HUES64 (cell line): ENCODE measurements at regions not wholly inside any gene's neighbourhood (a gene's known extent, or its start where the extent isn't known, plus 50 kb on each side); places are given as distances from the start of the nearest gene placed in this dataset.

Experiments
- H3K27ac ChIP-seq: 2 replicates; pipeline ENCODE4 v1.7.0; 2013; ENCODE audit warnings: low read depth, low read length, inconsistent platforms
- H3K27me3 ChIP-seq: 2 replicates; pipeline ENCODE4 v1.6.1; 2013; ENCODE audit warnings: mild to moderate bottlenecking, low read length; ENCODE audit not compliant: insufficient read depth
- H3K36me3 ChIP-seq: 2 replicates; pipeline ENCODE4 v1.6.1; 2013; ENCODE audit warnings: mild to moderate bottlenecking, low read length; ENCODE audit not compliant: insufficient read depth
- H3K4me1 ChIP-seq: 2 replicates; pipeline ENCODE4 v1.6.1; 2013; ENCODE audit warnings: mild to moderate bottlenecking, low read length, moderate library complexity; ENCODE audit not compliant: insufficient read depth
- H3K4me3 ChIP-seq: 2 replicates; pipeline ENCODE4 v1.5.1; 2013; ENCODE audit warnings: mild to moderate bottlenecking, low read length, moderate library complexity
- H3K9ac ChIP-seq: 2 replicates; pipeline ENCODE4 v1.6.1; 2013; ENCODE audit warnings: mild to moderate bottlenecking, low read depth, low read length
- H3K9me3 ChIP-seq: 2 replicates; pipeline ENCODE4 v1.6.1; 2013; ENCODE audit warnings: low read depth, low read length; ENCODE audit not compliant: insufficient read depth
- WGBS: fragments of 150-250, 120-280 bp; methylation state at CpG from one replicate; pipeline ENCODE4 v1.1.7; 2013; ENCODE audit warnings: missing lambda C conversion rate; 5-methylcytosine and 5-hydroxymethylcytosine counted together

DNA sequence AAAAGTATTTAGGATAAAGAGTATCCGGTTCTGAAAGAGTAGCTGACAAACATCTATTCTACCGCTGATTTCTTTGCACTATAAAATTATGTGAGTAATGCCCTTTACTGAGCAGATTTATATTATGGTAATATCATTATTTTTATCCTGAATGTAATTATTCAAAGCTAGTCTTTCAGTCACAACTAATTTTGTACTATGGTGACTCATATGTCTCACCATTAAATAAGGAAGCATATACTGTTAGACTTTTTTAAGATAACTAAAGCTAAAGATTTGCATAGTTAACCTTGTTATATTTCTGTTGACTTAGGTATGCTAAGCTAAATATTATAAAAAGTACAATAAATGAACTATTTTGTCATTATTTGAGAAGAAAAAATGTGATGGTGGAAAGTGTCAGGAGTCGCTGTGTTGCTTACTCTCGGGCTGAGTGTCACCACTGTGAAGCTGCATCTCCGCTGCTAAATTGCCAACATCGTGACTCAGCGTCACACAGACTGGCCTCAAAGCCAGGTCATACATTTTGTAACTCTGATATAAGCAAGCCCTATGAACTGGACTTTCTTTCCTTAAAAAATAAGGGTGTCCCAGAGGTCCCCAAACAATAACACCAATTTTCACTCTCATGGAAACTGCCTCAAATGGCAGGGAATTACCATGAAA lies 69.1 kb upstream of the SSTR1 start:
- no peaks in the 10 kb centered on the region for H3K9me3 ChIP-seq
- H3K27me3 ChIP-seq: no peaks in the 10 kb centered on the region
- WGBS: 78% methylated on average over 6 of the region's 7 CpGs
- no peaks in the 10 kb centered on the region for H3K36me3 ChIP-seq
- H3K27ac ChIP-seq: no peak overlapping the region
- H3K4me1 ChIP-seq: peaks cover 13% of the 10 kb centered on the region
- no peak overlapping the region for H3K9ac ChIP-seq
- H3K4me3 ChIP-seq: no peak overlapping the region

GRCh38 chr14:38139926-38140325 lies 67.8 kb upstream of the SSTR1 start:
- H3K36me3 ChIP-seq: no peaks in the 10 kb centered on the region
- H3K9ac ChIP-seq: no peak overlapping the region
- H3K9me3 ChIP-seq: no peaks in the 10 kb centered on the region
- H3K27ac ChIP-seq: no peak overlapping the region
- H3K27me3 ChIP-seq: no peaks in the 10 kb centered on the region
- H3K4me3 ChIP-seq: no peak overlapping the region
- H3K4me1 ChIP-seq: peaks cover 26% of the 10 kb centered on the region
- 95% methylated on average over 2 of the region's 2 CpGs for WGBS

DNA sequence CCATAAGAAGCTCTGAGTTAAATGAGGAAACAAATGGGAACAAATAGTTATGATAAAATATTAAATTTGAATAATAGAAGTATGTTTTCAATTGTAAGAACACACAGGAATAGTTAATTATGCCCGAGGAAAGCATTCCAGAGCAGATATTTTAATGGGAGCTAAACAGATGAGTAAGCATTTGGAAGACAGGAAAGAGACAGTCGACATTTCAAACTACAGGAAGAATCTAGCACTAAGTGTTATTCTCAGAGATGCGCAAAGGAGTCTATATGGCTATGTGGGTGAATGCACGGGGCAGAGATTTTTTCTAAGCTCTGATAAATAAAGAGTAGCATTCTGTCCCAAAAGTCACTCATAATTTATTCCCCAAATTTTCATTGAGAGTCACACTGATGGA lies 64.5 kb upstream of the SSTR1 start:
- H3K27me3 ChIP-seq: no peaks in the 10 kb centered on the region
- H3K4me3 ChIP-seq: no peak overlapping the region
- WGBS: 80% methylated on average over 4 of the region's 4 CpGs
- H3K9ac ChIP-seq: no peak overlapping the region
- H3K9me3 ChIP-seq: no peaks in the 10 kb centered on the region
- peaks cover 23% of the 10 kb centered on the region for H3K4me1 ChIP-seq
- no peaks in the 10 kb centered on the region for H3K36me3 ChIP-seq
- peak overlapping the region; percentile 53; the same call in 1 of the 2 replicates for H3K27ac ChIP-seq

GRCh38 chr14:38143659-38144505 lies 63.8 kb upstream of the SSTR1 start:
- no peak overlapping the region for H3K4me3 ChIP-seq
- peak overlapping the region; percentile 53; the same call in 1 of the 2 replicates for H3K27ac ChIP-seq

GRCh38 chr14:38145142-38145541 lies 62.6 kb upstream of the SSTR1 start:
- no peak overlapping the region for H3K27ac ChIP-seq
- H3K9ac ChIP-seq: no peak overlapping the region
- H3K4me1 ChIP-seq: peaks cover 23% of the 10 kb centered on the region
- WGBS: 91% methylated on average over 4 of the region's 4 CpGs
- H3K36me3 ChIP-seq: no peaks in the 10 kb centered on the region
- H3K9me3 ChIP-seq: no peaks in the 10 kb centered on the region
- H3K4me3 ChIP-seq: no peak overlapping the region
- H3K27me3 ChIP-seq: no peaks in the 10 kb centered on the region

More at GRCh38 chr14:38143659-38144505, 63.8 kb upstream of the SSTR1 start:
- Histone ChIP-seq H3K9ac (no peak overlapping the region), H3K9me3 (no peaks in the 10 kb centered on the region), H3K27me3 (no peaks in the 10 kb centered on the region), H3K4me1 (peaks cover 23% of the 10 kb centered on the region), H3K36me3 (no peaks in the 10 kb centered on the region)
- 57% methylated on average over 5 of the region's 6 CpGs for whole genome bisulfite sequencing

- H3K27me3 ChIP-seq: no peaks in the 10 kb centered on the region
- H3K36me3 ChIP-seq: no peaks in the 10 kb centered on the region
- WGBS: 94% methylated on average over 3 of the region's 3 CpGs
- H3K9me3 ChIP-seq: no peaks in the 10 kb centered on the region
- H3K4me3 ChIP-seq: no peak overlapping the region
- H3K27ac ChIP-seq: no peak overlapping the region
- H3K9ac ChIP-seq: no peak overlapping the region
- H3K4me1 ChIP-seq: no peaks in the 10 kb centered on the region
Measured at GRCh38 chr14:38150075-38150474, 57.6 kb upstream of the SSTR1 start.
